ENCODE measurements at regions not wholly inside any gene's neighbourhood (a gene's known extent, or its start where the extent isn't known, plus 50 kb on each side); places are given as distances from the start of the nearest gene placed in this dataset.

DNA sequence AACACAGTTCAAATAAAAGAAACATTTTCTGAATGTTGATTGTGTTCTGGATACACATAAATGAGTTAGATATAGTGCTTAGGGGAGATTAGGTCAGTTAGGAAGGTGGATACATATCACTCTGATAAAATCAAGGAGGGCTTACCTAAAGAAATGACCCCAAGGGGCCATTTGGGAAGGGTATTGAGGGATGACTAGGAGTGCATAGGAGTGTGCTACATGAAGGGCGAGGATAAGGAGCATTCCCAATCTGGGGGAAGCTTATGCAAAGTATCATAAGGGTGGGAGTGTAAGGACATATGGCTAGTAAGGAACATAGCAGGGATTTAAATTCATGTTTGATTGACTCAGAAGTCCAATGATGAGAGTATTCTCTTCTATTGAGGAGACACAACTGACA is 183.6 kb downstream of the NSG2 start:
- TF ChIP-seq CHD4 (IDR thresholded peaks at IDR 0.05): no peak
- no peak for TF ChIP-seq ESRRA (IDR thresholded peaks at IDR 0.05; ENCODE audit: low read length)
- TF ChIP-seq, protein P1, sequence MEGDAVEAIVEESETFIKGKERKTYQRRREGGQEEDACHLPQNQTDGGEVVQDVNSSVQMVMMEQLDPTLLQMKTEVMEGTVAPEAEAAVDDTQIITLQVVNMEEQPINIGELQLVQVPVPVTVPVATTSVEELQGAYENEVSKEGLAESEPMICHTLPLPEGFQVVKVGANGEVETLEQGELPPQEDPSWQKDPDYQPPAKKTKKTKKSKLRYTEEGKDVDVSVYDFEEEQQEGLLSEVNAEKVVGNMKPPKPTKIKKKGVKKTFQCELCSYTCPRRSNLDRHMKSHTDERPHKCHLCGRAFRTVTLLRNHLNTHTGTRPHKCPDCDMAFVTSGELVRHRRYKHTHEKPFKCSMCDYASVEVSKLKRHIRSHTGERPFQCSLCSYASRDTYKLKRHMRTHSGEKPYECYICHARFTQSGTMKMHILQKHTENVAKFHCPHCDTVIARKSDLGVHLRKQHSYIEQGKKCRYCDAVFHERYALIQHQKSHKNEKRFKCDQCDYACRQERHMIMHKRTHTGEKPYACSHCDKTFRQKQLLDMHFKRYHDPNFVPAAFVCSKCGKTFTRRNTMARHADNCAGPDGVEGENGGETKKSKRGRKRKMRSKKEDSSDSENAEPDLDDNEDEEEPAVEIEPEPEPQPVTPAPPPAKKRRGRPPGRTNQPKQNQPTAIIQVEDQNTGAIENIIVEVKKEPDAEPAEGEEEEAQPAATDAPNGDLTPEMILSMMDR (IDR thresholded peaks at IDR 0.05 in 2 of 3, conservative IDR thresholded peaks at IDR 0.05 in 1 of 3; ENCODE audit: control insufficient read depth in 2 of 3, extremely low read depth in 1 of 3, insufficient read depth in 1 of 3, low read depth in 3 of 3, low read length in 3 of 3): no peak
- TF ChIP-seq CHD1 (IDR thresholded peaks at IDR 0.05; ENCODE audit: low read depth, low read length): no peak
- TF ChIP-seq BHLHE40 (IDR thresholded peaks at IDR 0.05; ENCODE audit: borderline replicate concordance in 1 of 2, low read depth in 2 of 2, low read length in 1 of 2): no peak
- TF ChIP-seq, protein P2, sequence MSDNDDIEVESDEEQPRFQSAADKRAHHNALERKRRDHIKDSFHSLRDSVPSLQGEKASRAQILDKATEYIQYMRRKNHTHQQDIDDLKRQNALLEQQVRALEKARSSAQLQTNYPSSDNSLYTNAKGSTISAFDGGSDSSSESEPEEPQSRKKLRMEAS (IDR thresholded peaks at IDR 0.05; ENCODE audit: low read depth, low read length): no peak
- no peak for TF ChIP-seq HDAC2 (IDR thresholded peaks at IDR 0.05)
- TF ChIP-seq REST (IDR thresholded peaks at IDR 0.05; ENCODE audit: low read depth, low read length): no peak
- TF ChIP-seq PAX8 (IDR thresholded peaks at IDR 0.05): no peak
- no peak for TF ChIP-seq POLR2AphosphoS5 (IDR thresholded peaks at IDR 0.05; ENCODE audit: low read length)

All from GM12878 (cell line).